Neural progenitor cell (in vitro differentiated cells): ENCODE measurements at regions not wholly inside any gene's neighbourhood (a gene's known extent, or its start where the extent isn't known, plus 50 kb on each side); places are given as distances from the start of the nearest gene placed in this dataset.

Experiments
- DNase-seq: peaks from one replicate; pipeline ENCODE4 v3.0.0-alpha.2; 2016; ENCODE audit warnings: low spot score
- H2AFZ ChIP-seq: fragments of 200-600 bp; sonication (generic); replicated peaks from 2 replicates; pipeline ENCODE4 v1.6.1; 2016; ENCODE audit warnings: antibody characterized with exemption
- H3F3A ChIP-seq: fragments of 200-600 bp; sonication (generic); 2 replicates; pipeline ENCODE4 v1.6.1; 2016; ENCODE audit warnings: antibody characterized with exemption, low read depth
- H3K27ac ChIP-seq: fragments of 200-600 bp; sonication (generic); 2 replicates; pipeline ENCODE4 v1.5.1; 2016; ENCODE audit warnings: mild to moderate bottlenecking
- H3K27me3 ChIP-seq: fragments of 200-600 bp; sonication (generic); 2 replicates; pipeline ENCODE4 v1.6.1; 2016; ENCODE audit warnings: mild to moderate bottlenecking, moderate library complexity
- H3K36me3 ChIP-seq: fragments of 200-600 bp; sonication (generic); 2 replicates; pipeline ENCODE4 v1.5.1; 2016
- H3K4me1 ChIP-seq: fragments of 200-600 bp; sonication (generic); 2 replicates; pipeline ENCODE4 v1.6.1; 2016; ENCODE audit warnings: mixed run types
- H3K4me2 ChIP-seq: fragments of 200-600 bp; sonication (generic); 2 replicates; pipeline ENCODE4 v1.6.1; 2016
- H3K4me3 ChIP-seq: fragments of 200-600 bp; sonication (generic); 2 replicates; pipeline ENCODE4 v1.5.1; 2016
- H3K79me2 ChIP-seq: fragments of 200-600 bp; sonication (generic); 2 replicates; pipeline ENCODE4 v1.6.1; 2016; ENCODE audit warnings: low read depth
- H3K9ac ChIP-seq: fragments of 200-600 bp; sonication (generic); 2 replicates; pipeline ENCODE4 v1.6.1; 2016
- H3K9me3 ChIP-seq: fragments of 200-600 bp; sonication (generic); 2 replicates; pipeline ENCODE4 v1.5.1; 2016; ENCODE audit warnings: low read depth
- H4K20me1 ChIP-seq: fragments of 200-600 bp; sonication (generic); 2 replicates; pipeline ENCODE4 v1.6.1; 2016; ENCODE audit warnings: low read depth
- H3K27ac Mint-ChIP-seq: 3 replicates; pipeline ENCODE4 v1.8.0; 2021; ENCODE audit warnings: mixed read lengths
- H3K27me3 Mint-ChIP-seq: 2 replicates; pipeline ENCODE4 v1.8.0; 2022; ENCODE audit warnings: low read depth, mild to moderate bottlenecking, inconsistent platforms, moderate library complexity, mixed read lengths; ENCODE audit not compliant: insufficient read depth
- H3K36me3 Mint-ChIP-seq: 3 replicates; pipeline ENCODE4 v1.8.0; 2021; ENCODE audit warnings: mixed read lengths
- H3K4me1 Mint-ChIP-seq: 3 replicates; pipeline ENCODE4 v1.8.0; 2021; ENCODE audit warnings: mixed read lengths
- H3K4me3 Mint-ChIP-seq: 3 replicates; pipeline ENCODE4 v1.8.0; 2021; ENCODE audit warnings: mild to moderate bottlenecking, moderate library complexity, mixed read lengths
- H3K9me3 Mint-ChIP-seq: 3 replicates; pipeline ENCODE4 v1.8.0; 2020; ENCODE audit warnings: mixed read lengths
- CTCF ChIP-seq: fragments of 200-600 bp; sonication (generic); IDR thresholded peaks from 2 replicates; pipeline ENCODE4 v1.5.1; 2017; ENCODE audit warnings: antibody characterized with exemption, mild to moderate bottlenecking
- EZH2 ChIP-seq: fragments of 200-600 bp; sonication (generic); IDR thresholded peaks from 2 replicates; pipeline ENCODE4 v1.6.1; 2017; ENCODE audit warnings: antibody characterized with exemption, mild to moderate bottlenecking, moderate library complexity
- EZH2phosphoT487 ChIP-seq: fragments of 200-600 bp; sonication (generic); IDR thresholded peaks from 2 replicates; pipeline ENCODE4 v1.6.1; 2017; ENCODE audit warnings: antibody characterized with exemption

DNA sequence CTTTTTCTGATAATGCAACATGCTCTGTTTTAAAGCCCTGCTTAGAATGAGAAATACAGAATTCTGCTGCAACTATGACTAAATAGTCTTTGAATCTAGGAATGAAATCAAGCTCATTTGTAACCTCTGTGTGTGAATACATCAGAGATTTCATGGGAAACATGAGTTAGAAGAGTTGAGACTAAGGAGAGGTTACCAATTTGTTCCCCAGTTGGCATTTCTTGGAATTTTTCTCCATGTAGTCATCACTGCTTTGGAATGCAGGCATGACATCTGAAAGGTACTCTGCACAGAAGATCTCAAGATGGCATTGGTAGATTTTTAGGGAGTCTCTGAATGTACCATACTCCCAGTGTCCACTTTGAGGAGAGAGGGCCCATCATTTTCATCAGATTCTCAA lies 237.2 kb downstream of the TFAP2A start:
- Mint-ChIP-seq H3K27me3 (peaks cover 7% of the 10 kb centered on the region), H3K27ac (no peak overlapping the region), H3K9me3 (peaks cover 2% of the 10 kb centered on the region), H3K36me3 (no peaks in the 10 kb centered on the region), H3K4me3 (no peak overlapping the region), H3K4me1 (no peaks in the 10 kb centered on the region)
- Histone ChIP-seq H3K4me2 (no peak overlapping the region), H3K27ac (no peak overlapping the region), H3K9me3 (no peaks in the 10 kb centered on the region), H3K9ac (no peak overlapping the region), H3F3A (no peaks in the 10 kb centered on the region), H3K27me3 (no peaks in the 10 kb centered on the region), H3K4me3 (no peak overlapping the region), H3K36me3 (no peaks in the 10 kb centered on the region), H2AFZ (no peak overlapping the region), H3K4me1 (peaks cover 9% of the 10 kb centered on the region), H4K20me1 (no peaks in the 10 kb centered on the region), H3K79me2 (no peaks in the 10 kb centered on the region)
- no peak for DNase-seq
- no peak for TF ChIP-seq EZH2
- TF ChIP-seq EZH2phosphoT487, result no peak
- TF ChIP-seq CTCF, result no peak

GRCh38 chr6:10175362-10175761 lies 239.5 kb downstream of the TFAP2A start:
- Histone ChIP-seq H3K9me3 (no peaks in the 10 kb centered on the region), H3K79me2 (no peaks in the 10 kb centered on the region), H4K20me1 (no peaks in the 10 kb centered on the region), H3K36me3 (no peaks in the 10 kb centered on the region), H3K4me1 (peaks cover 9% of the 10 kb centered on the region), H2AFZ (no peak overlapping the region), H3K9ac (no peak overlapping the region), H3K27me3 (no peaks in the 10 kb centered on the region), H3F3A (no peaks in the 10 kb centered on the region), H3K4me3 (no peak overlapping the region), H3K4me2 (no peak overlapping the region), H3K27ac (no peak overlapping the region)
- no peak overlapping the region for H3K4me3 Mint-ChIP-seq
- TF ChIP-seq EZH2phosphoT487, result no peak
- TF ChIP-seq EZH2, result no peak
- TF ChIP-seq CTCF, result no peak
- H3K27ac Mint-ChIP-seq, result no peak overlapping the region
- DNase-seq, result no peak
- H3K9me3 Mint-ChIP-seq, result peaks cover 9% of the 10 kb centered on the region
- H3K4me1 Mint-ChIP-seq, result no peaks in the 10 kb centered on the region
- no peaks in the 10 kb centered on the region for H3K36me3 Mint-ChIP-seq
- H3K27me3 Mint-ChIP-seq, result peaks cover 7% of the 10 kb centered on the region

DNA sequence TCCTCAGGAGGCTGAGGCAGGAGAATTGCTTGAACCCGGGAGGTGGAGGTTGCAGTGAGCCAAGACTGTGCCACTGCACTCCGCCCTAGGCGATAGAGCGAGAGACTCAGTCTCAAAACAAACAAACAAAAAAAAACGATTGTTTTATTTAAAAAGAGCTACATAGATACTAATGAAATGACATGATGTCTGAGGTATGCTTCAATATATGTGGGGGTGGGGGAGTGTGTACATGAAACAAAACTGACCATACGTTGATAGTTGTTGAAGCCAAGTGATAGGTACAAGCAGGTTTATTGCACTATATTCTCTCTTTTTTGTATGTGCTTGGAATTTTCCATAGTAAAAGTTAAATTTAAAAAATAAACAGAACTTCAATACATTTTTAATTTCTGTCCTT lies 240.1 kb downstream of the TFAP2A start:
- Histone ChIP-seq H3K4me2 (no peak overlapping the region), H3K4me1 (peaks cover 9% of the 10 kb centered on the region)

More for the DNA sequence above, 240.1 kb downstream of the TFAP2A start:
- no peaks in the 10 kb centered on the region for H3K9me3 ChIP-seq
- H3K27ac ChIP-seq, result no peak overlapping the region
- H3K4me1 Mint-ChIP-seq, result no peaks in the 10 kb centered on the region
- H3K9me3 Mint-ChIP-seq, result peaks cover 11% of the 10 kb centered on the region
- H3K4me3 ChIP-seq, result no peak overlapping the region
- H3K36me3 ChIP-seq, result no peaks in the 10 kb centered on the region
- no peaks in the 10 kb centered on the region for H3K36me3 Mint-ChIP-seq
- H3K27me3 Mint-ChIP-seq, result peaks cover 7% of the 10 kb centered on the region
- H3K27me3 ChIP-seq, result no peaks in the 10 kb centered on the region
- no peaks in the 10 kb centered on the region for H3K79me2 ChIP-seq
- no peaks in the 10 kb centered on the region for H3F3A ChIP-seq
- no peak for DNase-seq
- no peak overlapping the region for H3K9ac ChIP-seq
- H4K20me1 ChIP-seq, result no peaks in the 10 kb centered on the region
- TF ChIP-seq CTCF (no peak), EZH2phosphoT487 (no peak), EZH2 (no peak)
- no peak overlapping the region for H3K4me3 Mint-ChIP-seq
- H3K27ac Mint-ChIP-seq, result no peak overlapping the region
- H2AFZ ChIP-seq, result no peak overlapping the region
